GM12873 (cell line): ENCODE measurements at regions not wholly inside any gene's neighbourhood (a gene's known extent, or its start where the extent isn't known, plus 50 kb on each side); places are given as distances from the start of the nearest gene placed in this dataset.

ENCODE experiments used
- TF ChIP-seq, protein P1 (sequence below): IDR thresholded peaks from 2 replicates; pipeline ENCODE4 v1.5.1; 2012; ENCODE audit warnings: low read depth, mild to moderate bottlenecking, moderate library complexity, low read length, control low read depth; ENCODE audit not compliant: insufficient read depth; ENCODE audit errors: missing control alignments

DNA sequence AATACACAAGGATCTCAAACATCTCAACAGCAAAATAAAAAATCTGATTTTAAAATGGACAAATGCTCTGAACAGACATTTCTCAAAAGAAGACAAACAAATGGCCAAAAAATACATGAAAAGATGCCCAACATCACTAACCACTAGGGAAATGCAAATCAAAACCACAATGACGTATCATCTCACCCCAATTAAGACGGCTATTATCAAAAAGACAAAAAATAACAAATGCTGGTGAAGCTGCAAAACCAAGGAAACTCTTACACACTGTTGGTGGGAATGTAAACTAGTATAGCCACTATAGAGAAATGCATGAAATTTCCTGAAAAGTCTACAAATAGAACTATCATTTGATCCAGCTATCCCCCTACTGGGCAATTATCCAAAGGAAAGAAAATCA is 145.0 kb downstream of the BTG1 start:
- TF ChIP-seq, protein P1, sequence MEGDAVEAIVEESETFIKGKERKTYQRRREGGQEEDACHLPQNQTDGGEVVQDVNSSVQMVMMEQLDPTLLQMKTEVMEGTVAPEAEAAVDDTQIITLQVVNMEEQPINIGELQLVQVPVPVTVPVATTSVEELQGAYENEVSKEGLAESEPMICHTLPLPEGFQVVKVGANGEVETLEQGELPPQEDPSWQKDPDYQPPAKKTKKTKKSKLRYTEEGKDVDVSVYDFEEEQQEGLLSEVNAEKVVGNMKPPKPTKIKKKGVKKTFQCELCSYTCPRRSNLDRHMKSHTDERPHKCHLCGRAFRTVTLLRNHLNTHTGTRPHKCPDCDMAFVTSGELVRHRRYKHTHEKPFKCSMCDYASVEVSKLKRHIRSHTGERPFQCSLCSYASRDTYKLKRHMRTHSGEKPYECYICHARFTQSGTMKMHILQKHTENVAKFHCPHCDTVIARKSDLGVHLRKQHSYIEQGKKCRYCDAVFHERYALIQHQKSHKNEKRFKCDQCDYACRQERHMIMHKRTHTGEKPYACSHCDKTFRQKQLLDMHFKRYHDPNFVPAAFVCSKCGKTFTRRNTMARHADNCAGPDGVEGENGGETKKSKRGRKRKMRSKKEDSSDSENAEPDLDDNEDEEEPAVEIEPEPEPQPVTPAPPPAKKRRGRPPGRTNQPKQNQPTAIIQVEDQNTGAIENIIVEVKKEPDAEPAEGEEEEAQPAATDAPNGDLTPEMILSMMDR, result no peak

DNA sequence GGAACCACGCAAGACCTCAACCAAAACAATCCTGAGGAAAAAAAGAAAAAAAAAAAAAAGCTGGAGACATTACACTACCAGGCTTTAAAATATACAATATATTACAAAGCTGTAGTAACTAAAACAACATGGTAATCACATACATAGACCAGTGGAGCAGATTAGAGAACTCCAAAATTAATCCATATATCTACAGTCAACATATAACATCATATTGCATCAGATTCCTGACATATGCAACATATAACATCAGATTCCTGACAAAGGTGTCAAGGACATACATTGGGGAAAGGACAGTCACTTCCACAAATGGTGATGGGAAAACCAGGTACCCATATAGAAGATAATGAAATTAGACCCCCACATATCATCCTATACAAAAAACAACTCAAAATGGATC is 145.8 kb downstream of the BTG1 start:
- TF ChIP-seq, protein P1, result no peak

DNA sequence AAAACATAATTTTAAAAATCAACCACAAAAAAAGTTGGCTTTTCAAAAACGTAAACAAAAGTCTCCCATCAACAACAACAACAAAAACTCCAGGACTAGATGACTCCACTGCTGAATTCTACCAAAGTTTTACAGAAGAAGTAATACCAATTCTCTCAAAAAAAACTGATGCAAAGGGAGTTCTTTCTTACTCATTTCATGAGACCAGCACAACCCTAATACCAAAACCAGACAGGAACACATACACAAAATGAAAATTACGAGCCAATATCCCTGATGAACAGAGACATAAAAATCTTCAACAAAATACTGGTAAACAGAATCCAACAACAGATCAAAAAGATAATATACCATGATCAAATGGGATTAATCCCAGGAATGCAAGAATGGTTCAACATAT is 147.3 kb downstream of the BTG1 start:
- TF ChIP-seq, protein P1, result no peak

DNA sequence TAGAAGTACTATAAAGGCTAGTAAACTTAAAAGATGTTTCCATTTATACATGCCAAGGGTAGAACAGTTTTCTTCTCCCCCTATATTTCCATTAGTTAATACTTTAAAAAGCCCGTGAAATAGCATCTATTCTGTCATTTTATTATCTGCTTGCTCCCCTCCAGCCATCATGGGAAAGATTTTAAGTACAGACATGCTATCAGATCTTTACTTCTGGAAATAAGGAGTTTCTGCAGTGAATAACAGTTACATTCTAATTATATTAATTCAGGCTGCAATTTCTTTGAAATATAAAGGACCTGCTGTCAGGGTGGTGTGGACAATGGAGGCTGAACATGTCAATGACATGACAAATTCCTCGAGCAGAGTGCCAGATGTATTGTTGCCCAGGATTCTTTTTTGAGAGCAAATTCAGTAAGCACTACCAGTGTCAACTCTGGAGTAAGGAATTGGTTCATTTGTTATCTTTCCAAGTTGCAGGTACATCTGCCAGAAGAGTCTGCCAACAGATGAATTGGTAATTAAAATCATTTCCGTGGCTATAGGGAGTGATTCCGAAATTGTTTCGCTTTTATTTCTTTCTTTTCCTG is 151.3 kb downstream of the BTG1 start:
- TF ChIP-seq, protein P1, result no peak

DNA sequence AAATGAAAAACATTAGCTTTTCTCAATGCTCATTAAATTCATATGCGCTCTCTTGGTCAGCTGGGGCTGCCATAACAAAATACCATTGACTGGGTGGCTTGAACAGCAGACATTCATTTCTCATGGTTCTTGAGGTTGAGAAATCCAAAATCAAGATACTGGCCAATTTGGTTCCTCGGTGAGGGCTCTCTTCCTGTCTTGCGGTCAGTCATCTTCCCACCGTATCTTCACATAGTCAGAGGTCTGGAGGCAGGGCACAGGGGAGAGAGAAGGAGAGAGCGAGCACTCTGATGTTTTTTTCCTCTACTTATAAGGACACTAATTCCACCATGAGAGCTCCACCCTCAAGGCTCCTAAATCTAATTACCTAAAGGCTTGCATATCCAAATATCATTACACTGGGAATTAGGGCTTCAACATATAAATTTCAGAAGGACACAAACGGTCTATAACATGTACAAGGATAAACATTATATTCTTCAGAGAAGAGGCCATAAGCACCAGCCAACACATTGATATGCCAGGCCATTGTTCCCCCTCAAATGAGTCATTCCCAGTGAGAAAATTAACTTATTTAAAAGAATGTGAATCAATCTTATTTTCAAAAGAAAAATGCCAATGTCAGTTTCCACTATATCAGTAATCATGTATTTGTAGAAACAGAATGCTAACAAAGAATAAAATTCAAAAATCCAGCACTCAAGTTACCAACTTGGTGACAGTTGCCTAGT is 152.2 kb downstream of the BTG1 start:
- TF ChIP-seq, protein P1, result no peak

DNA sequence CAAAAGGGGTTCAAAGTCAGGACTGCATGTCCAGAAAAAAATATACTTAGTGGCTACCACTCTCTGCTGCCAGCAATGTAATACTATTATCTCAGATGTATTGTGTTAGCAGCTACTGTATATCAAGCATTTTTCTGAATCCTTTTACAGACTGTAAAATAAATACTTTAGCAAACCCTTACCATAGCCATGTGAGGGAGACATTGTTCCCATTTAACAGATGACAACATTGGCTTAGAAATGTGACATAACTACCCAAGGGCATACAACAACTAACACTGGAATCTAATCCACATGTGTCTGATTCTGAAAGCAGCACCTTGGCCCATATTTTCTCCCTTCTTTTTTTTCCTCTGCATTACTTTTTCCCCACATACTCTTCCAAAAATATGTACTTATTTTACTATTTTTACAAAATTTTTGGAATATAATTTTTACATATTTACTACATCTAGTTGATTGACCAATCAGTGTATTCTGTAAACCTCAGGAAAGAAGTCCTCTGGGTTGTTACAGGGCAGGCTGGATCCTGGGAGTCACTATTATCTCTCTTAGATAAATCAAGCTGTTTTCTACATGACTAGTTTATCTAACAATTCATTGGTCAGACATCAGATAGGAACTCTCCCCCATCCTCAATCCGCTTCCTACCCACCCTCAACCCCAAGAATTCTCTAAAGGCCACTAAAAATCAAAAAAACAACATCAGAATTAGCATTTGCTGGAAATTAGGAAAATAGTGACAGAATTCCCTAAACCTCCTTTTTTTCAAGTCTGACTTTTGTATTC is 154.1 kb downstream of the BTG1 start:
- TF ChIP-seq, protein P1, result peak; percentile 34

DNA sequence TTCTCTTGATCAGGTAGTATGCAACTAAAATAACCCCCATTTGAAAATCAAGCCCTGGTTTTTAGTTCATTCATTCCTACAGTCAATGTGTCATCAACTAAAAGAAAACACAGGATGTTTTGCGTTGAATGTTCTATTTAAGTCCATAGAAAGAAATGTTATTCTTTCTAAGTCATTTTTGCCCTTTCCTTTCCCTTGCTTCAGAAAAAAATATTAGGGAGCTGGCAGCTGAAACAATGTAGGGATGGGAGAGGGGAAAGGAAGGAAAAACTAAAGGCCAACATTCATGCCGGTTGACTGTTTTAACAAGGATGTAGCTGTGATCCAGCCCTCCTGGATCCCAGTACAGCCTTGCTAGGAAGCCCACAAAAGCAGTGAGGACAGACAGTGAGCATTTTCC is 155.1 kb downstream of the BTG1 start:
- TF ChIP-seq, protein P1, result no peak
